GM18951 (cell line): ENCODE measurements at regions not wholly inside any gene's neighbourhood (a gene's known extent, or its start where the extent isn't known, plus 50 kb on each side); places are given as distances from the start of the nearest gene placed in this dataset.

Experiments
- POLR2A ChIP-seq: IDR thresholded peaks from 4 replicates; pipeline ENCODE4 v1.6.1; 2011; ENCODE audit warnings: mild to moderate bottlenecking; ENCODE audit not compliant: insufficient read length, insufficient read depth; ENCODE audit errors: extremely low read depth
- in situ Hi-C: fragments of 300-500 bp; cut with MboI; formaldehyde crosslinking; loops from one replicate; pipeline ENCODE4 v1.12.0; 2022; ENCODE audit warnings: low sequenced_read_pairs, mixed read lengths, inconsistent platforms; ENCODE audit not compliant: unreplicated experiment

DNA sequence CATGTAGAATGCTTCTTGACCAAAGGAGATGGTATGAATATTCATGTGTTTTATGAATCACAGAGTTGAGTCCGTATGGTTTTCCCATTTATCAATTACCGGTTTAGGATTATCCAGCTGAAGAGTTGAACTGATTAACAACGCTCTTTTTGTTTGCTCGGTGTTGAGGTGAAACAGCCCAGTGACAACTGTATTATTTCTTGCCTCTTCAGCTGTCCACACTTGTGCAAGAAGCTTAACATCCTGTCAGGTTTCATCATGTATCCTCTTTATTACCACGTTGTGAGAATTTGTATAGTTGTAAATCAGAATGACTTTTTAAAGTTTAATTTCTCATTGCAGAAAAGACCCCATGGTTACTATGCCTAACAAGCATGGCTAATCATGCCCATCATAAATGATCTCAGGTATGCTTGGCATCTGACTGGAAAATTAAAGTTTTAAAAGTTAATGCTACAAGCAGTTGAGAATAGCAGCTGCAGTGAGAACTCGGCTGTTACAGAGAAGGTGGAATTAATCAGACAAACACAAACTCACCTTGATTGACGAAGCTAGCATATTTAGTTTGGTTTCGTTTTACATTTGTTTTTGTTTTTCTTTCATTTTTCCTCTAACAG is 563.2 kb upstream of the ADGRL2 start:
- no peak for TF ChIP-seq POLR2A
- in situ Hi-C loops, result no loop called here

DNA sequence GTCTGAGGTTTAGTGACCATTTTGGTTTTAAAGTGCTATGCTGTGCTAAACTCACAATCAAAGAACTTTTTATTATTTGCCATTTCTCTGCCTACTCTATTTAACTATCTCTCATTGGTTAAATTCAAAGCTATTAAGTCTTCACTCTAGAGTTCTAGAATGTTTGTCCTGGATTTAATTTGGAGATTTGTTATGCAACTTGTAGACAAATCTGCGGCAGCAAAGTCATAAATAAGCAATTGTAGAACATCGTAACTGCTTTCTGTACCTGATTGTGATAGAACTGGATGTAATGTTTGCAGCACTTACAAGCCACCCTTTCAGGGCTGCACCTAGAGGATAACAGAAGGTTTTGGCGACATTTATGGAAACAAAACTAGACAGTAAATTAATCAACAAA is 566.5 kb upstream of the ADGRL2 start:
- TF ChIP-seq POLR2A, result no peak
- in situ Hi-C loops, result no loop called here

DNA sequence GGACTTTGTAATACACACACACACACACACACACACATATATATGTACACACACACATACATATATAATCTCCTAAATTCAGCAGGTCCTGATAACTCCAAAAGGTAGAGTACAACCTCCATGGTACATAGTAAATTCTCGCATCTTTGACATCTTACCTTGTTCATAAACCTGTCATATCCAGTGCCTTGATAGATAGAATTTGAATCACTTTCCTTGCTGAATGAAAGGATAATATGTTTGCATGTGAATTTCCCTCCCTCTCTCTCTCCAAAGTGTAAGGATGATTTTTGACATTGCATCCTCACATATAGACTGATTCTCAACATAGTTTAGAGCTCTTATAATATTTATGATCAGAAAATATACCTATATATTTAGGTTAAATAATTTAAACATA is 567.1 kb upstream of the ADGRL2 start:
- in situ Hi-C loops, result no loop called here
- TF ChIP-seq POLR2A, result no peak

DNA sequence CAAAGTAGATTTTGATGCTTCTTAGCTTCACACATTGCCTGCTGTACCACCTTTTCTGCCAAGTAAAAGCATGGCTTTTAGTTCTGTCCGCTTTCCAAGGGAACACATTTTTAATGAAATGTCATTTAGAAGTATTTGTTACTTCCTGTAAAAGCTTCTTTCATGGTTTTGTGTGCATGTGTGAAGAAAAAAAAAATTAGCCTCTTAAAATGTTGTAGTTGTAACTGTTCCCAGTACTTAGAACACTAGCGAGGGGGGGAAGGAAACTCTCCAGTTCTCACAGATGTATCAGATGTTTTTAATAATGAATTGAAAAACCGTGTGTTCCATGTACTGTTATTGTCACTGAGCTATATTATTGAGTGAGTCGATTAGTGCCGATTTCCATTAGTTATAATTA is 568.3 kb upstream of the ADGRL2 start:
- in situ Hi-C loops, result no loop called here

DNA sequence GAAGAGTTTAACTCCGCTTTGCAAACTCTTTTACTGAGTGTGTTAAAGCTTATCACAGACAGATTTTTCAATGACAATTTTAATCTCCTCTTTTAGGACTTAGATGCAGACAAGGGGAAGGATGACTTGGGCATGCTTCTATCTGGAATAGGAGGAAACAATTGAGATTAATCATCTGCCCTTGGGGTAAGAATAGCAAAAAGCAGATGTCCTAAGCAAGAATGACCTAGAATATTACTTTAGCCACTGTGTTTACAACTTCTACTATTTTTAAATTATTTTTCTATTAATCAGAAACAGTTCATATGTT is 569.0 kb upstream of the ADGRL2 start:
- no peak for TF ChIP-seq POLR2A
- in situ Hi-C loops, result no loop called here

More for the DNA sequence above, 568.3 kb upstream of the ADGRL2 start:
- TF ChIP-seq POLR2A, result no peak

DNA sequence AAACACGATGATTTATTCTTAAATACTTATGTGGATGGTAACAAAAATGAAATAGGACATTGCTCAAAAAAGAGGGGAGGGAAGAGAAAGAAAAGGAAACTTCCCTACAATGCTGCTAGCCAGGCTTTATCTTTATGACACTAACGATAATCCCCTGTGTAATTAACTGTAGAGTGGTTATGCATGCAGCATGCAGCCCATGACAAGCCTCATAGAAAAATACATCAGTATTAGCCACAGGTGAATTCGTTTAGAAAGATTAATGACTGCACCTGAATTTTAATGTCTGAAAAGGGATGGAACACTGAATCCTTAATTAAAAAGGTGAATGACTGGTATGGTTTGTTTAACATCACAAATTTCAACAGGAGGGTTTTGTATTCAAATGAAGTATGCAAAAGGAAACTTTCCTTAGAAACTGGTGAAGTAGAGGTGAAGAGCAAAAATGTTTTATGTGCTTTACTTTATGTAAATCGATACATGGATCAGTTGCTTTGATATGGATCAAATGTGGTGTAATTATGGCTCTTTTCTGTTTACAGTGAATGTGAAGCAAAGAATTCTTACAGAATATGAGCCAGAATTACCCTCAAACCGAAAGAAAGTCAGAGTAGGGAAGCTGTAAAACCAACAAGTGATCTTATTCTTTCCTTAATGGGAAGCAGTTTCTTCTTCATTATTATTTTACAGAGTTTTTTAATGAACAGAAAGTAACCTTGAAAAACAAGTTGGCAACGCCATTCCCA is 569.6 kb upstream of the ADGRL2 start:
- no peak for TF ChIP-seq POLR2A
- in situ Hi-C loops, result no loop called here

DNA sequence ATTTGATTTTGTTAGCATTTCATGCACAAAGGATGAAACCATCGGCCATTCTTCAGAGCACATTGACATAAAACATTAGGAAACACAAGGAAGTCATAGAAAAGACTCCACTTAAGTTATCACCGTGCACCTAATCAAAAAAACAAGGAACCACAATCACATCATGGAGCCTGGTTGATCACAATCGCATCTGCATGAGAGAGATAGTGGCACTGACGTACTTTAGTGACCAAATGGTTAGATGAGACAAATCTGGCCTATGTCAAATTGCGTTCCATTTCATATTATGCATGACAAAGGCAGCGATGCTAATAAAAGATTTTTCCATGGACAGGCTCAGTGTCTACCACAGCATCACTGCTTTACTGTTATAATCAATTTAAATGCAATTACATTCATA is 571.8 kb upstream of the ADGRL2 start:
- no peak for TF ChIP-seq POLR2A
- in situ Hi-C loops, result no loop called here

DNA sequence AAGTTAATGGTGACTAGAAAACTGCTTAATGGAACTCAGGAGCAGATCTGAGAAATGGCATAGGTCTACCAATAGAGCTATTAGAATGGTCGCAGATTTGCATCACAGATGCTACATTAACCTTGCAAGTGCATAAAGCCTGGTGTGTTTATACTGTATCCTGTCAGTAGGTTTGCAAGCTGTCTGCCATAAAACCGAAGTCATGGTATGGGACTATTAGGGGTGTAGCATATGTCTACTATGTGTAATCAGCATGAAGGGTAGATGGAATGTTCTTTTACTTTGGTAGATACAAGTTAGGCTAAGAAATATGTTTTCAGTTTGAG is 574.2 kb upstream of the ADGRL2 start:
- TF ChIP-seq POLR2A, result no peak
- in situ Hi-C loops, result no loop called here

DNA sequence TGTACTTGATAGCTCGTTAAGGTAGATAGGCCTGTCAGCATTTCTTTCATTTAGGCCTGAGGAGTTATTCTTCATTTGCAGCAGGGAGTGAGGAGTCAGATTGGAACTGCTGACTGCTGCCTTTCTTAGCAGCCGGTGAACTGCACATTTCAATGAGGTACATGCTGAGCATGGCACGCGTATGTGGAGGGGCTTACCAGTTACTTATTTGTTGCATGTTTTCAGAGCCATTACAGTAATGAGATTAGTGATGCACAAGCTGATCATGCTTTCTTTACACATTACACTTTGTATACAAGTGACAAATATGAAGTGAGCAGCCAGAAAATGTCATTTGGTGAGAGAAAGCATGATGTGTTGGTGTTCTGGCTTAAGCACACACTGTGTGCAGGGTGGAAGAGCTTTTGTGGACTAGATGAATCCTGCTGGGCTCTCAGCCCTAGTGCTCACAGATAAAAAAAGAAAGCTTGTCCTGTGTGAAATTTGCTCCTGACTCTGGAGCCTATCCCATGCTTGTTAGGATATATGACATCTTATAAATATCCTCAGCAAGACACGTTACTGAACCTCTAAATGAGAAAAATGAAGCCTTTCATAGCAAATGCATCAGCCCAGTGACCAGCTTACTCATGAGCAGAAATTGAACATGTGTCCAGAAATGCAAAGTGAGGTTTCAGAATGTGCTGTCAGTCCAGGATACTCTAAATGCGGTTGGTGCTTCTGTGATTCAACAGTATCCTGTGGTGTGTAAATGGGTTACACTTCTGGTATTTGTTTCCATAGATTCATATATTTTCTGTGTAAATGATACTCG is 574.7 kb upstream of the ADGRL2 start:
- in situ Hi-C loops, result no loop called here
- TF ChIP-seq POLR2A, result no peak

DNA sequence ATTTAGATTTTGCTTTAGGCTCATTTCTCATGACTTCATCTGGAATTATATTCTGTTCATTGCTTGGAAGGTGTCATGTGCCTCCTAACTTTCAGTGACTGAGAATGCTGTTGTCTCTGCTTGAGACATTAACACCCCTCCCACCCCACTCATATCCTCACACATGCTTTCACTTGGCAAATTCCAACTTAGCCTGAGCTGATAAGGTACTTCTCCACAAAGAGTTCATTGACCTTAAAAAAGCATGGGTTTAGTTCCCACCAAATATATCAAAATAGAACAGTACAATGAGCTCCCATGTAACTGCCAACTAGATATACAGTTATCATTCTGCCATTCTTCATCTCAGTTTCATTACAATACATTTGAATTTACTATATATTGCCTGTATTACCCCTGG is 576.5 kb upstream of the ADGRL2 start:
- TF ChIP-seq POLR2A, result no peak
- in situ Hi-C loops, result no loop called here

DNA sequence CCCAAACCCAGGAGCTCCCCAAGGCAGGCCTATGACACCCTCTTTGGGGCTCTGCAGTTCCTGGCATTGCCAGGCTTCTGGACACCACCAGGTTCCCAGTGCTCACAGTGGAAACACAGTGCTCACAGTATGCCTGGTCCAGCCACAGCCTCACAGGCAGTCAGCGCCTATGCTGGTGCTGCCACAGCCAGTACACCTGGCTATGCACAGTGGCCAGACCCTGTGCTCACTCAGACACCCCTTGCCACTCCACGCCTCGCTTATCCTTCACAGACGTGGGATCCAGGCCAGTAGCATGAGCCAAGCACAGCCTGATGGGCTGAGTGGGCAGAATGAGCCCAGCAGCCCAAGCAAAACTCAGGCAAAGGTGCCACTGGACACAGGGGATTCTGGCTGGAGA is 579.2 kb upstream of the ADGRL2 start:
- TF ChIP-seq POLR2A, result no peak
- in situ Hi-C loops, result no loop called here

DNA sequence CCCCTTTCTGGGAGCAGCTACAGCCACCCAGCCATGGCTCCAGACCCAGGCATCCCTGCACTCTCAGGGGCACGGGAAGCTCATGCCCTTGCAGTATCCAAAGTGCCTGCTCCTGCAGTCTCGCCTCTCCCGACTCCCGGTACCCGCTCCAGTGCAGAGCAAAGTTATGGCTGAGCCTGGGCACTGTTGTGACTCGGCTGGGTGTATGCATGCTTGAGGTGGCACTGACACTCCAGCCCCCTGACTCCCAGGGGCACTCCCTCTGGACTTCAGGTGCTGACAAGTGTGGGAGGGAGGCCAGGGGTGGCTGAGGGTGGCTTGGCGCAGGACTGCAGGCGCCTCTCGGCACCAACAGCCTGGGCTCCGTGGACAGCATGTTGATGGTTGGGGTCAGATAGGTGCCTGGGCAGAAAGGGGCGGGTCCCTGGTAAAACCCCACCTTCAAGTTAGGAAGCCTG is 580.1 kb upstream of the ADGRL2 start:
- no peak for TF ChIP-seq POLR2A
- in situ Hi-C loops, result no loop called here

DNA sequence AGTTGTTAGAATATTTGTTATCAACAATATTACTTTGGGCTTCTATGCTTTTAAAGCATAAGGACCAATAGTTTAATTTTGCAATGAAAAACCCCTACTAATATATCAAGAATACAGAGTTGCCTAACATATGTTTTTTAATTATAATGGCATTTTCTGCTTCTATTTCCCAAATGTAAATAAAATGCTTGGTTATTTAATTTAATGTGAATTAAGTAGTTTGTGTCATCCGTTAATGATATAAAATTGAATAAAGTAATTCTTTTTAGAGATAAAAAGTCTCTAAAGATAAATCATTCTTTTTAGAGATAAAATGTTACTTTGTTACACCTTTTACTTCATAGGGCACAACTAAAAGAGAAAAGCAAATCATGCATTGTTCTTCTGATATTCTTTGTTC is 583.7 kb upstream of the ADGRL2 start:
- TF ChIP-seq POLR2A, result no peak
- in situ Hi-C loops, result no loop called here

DNA sequence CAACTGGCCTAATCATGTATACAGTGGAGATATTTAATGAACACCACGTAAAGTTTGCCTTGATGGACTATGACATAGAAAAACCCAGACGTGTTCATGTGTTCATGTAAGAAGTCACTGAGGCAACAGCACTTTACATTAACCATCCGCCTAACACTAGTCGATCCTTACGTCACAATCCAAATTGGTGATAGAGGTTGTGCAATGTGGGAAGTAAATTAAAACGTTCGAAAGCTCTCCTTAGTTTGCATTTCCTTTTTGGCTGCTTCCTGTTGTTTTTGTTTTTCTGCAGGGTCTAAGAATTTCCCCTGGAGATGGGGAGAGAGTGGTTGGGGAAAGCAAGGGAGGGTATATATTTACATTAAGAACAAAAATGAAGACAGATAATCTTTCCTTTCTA is 587.5 kb upstream of the ADGRL2 start:
- in situ Hi-C loops, result no loop called here

More for the DNA sequence above, 587.5 kb upstream of the ADGRL2 start:
- no peak for TF ChIP-seq POLR2A
